ENCODE measurements at regions not wholly inside any gene's neighbourhood (a gene's known extent, or its start where the extent isn't known, plus 50 kb on each side); places are given as distances from the start of the nearest gene placed in this dataset.

DNA sequence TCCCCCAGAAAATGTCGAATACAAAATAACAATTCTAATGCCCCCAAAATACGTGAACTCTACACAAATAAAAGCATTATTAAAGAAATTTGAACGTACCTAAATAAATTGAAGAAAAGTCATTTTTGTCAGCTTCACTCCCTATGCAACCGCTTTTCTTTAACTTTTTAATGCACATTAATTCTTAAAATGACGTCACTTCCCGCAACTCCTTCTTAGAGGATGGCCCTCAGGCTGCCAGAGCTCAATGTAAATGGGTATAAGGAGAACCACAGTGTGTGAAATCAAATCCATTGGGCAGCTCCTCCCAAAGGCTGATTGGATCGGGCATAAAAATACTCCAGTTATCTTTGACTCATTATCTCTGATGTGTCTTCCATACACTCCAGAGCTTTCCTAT lies 736.9 kb downstream of the GBE1 start:
- intact Hi-C loops (cut with DNase I) = no loop called here
- H3K9me3 ChIP-seq = peaks cover 0 to 6% (median 0%) of the 10 kb centered on the region in 12 donors
- TF ChIP-seq, protein P1, sequence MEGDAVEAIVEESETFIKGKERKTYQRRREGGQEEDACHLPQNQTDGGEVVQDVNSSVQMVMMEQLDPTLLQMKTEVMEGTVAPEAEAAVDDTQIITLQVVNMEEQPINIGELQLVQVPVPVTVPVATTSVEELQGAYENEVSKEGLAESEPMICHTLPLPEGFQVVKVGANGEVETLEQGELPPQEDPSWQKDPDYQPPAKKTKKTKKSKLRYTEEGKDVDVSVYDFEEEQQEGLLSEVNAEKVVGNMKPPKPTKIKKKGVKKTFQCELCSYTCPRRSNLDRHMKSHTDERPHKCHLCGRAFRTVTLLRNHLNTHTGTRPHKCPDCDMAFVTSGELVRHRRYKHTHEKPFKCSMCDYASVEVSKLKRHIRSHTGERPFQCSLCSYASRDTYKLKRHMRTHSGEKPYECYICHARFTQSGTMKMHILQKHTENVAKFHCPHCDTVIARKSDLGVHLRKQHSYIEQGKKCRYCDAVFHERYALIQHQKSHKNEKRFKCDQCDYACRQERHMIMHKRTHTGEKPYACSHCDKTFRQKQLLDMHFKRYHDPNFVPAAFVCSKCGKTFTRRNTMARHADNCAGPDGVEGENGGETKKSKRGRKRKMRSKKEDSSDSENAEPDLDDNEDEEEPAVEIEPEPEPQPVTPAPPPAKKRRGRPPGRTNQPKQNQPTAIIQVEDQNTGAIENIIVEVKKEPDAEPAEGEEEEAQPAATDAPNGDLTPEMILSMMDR (IDR thresholded peaks at IDR 0.05) = no peak
- no peak for TF ChIP-seq POLR2A (IDR thresholded peaks at IDR 0.05)
- 78 to 81% (median 80%) methylated on average over 7 of the region's 7 CpGs for WGBS, 4 donors
- ATAC-seq (no peak), DNase-seq (no peak)
- H3K4me1 ChIP-seq = no peaks in the 10 kb centered on the region
- H3K27me3 ChIP-seq = no peaks in the 10 kb centered on the region
- no peaks in the 10 kb centered on the region for H3K36me3 ChIP-seq
- no peak overlapping the region for H3K27ac ChIP-seq
- no peak overlapping the region for H3K4me3 ChIP-seq

DNA sequence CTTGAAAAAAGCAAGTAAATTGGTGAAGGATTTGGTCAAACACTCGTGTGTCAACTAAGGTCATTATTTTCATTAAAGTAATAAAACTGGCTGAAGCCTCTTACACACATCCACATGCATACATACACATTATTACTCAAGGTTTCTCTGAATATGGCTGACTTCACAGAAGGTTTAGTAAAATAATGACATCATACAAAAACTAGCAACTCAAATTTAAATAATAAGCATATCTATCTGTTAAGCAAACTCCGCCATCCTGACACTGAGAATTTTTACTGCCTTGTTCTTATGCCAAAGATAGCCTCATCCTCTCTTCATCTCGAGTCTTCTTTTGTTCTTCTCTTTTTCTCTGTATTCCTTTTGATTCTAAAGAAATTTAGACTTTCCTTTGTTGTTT lies 739.1 kb downstream of the GBE1 start:
- peaks cover 0 to 6% (median 0%) of the 10 kb centered on the region in 12 donors for H3K9me3 ChIP-seq
- H3K27ac ChIP-seq = no peak overlapping the region
- H3K27me3 ChIP-seq = no peaks in the 10 kb centered on the region
- ATAC-seq (no peak), DNase-seq (no peak)
- H3K4me1 ChIP-seq = no peaks in the 10 kb centered on the region
- intact Hi-C loops (cut with DNase I) = no loop called here
- 63 to 70% (median 65%) methylated on average over 3 of the region's 3 CpGs for WGBS, 4 donors
- TF ChIP-seq POLR2A (IDR thresholded peaks at IDR 0.05) = no peak
- TF ChIP-seq, protein P1 (IDR thresholded peaks at IDR 0.05) = no peak
- no peak overlapping the region for H3K4me3 ChIP-seq
- H3K36me3 ChIP-seq = no peaks in the 10 kb centered on the region

DNA sequence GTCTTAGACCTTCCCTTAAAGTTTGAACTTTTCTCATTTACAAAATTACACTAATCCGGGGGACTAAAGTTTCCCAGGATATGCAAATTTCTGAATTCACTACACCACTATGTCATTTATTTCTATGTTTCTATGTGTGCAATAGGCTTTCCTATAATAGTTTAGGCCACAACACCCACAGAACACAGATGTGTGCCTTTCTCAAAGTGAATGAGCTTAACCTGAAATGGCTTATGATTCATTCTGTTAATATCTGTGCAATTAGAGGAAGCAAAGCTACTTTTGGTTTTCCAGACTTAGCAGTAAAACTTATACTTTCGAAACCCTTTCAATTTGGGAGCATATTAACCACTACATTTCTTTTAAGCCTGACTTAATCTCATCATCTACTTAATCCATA lies 748.1 kb downstream of the GBE1 start:
- no peaks in the 10 kb centered on the region for H3K27me3 ChIP-seq
- H3K36me3 ChIP-seq = no peaks in the 10 kb centered on the region
- no peaks in the 10 kb centered on the region for H3K4me1 ChIP-seq
- 70 to 77% (median 72%) methylated on average over 2 of the region's 2 CpGs for WGBS, 4 donors
- TF ChIP-seq, protein P1 (IDR thresholded peaks at IDR 0.05) = no peak
- no peak for TF ChIP-seq POLR2A (IDR thresholded peaks at IDR 0.05)
- H3K27ac ChIP-seq = no peak overlapping the region
- H3K4me3 ChIP-seq = no peak overlapping the region
- DNase-seq (no peak), ATAC-seq (no peak)
- H3K9me3 ChIP-seq = peaks cover 0 to 3% (median 0%) of the 10 kb centered on the region in 12 donors
- intact Hi-C loops (cut with DNase I) = no loop called here

DNA sequence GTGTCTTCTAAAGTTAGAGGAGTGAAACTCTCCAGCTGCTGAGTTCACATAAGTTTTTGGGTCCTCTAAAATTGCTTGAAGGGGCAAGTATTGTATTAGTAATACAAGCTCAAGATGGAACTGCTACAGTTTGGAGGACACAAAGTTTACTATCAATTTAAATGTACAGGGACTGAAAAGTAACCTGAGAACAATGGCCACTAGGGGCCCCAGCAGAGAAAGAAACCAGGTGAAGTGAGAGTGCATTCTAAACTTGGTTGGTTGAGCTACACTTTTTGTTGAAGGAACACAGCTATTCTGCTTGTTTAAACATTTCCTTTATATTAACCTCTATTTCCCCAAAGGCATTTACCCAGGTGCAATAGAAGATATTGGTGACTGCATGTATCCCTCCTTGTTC lies 755.5 kb downstream of the GBE1 start:
- intact Hi-C loops (cut with DNase I) = no loop called here
- no peak overlapping the region for H3K27ac ChIP-seq
- TF ChIP-seq, protein P1 (IDR thresholded peaks at IDR 0.05) = no peak
- TF ChIP-seq POLR2A (IDR thresholded peaks at IDR 0.05) = no peak
- H3K4me1 ChIP-seq = no peaks in the 10 kb centered on the region
- peaks cover 0 to 2% (median 0%) of the 10 kb centered on the region in 12 donors for H3K9me3 ChIP-seq
- H3K36me3 ChIP-seq = no peaks in the 10 kb centered on the region
- no peak overlapping the region for H3K4me3 ChIP-seq
- no peak for DNase-seq
- no peak for ATAC-seq
- H3K27me3 ChIP-seq = no peaks in the 10 kb centered on the region

Measured in heart left ventricle (tissue), 16 donors.